GM18873 (cell line): ENCODE measurements at regions not wholly inside any gene's neighbourhood (a gene's known extent, or its start where the extent isn't known, plus 50 kb on each side); places are given as distances from the start of the nearest gene placed in this dataset.
A peak's percentile ranks its signal among the peaks of the same experiment; 100 is the strongest.

ENCODE experiments used
- ATAC-seq: cut with Tn5 transposase; IDR thresholded peaks from one replicate; pipeline ENCODE4 v1.9.1; 2021; ENCODE audit warnings: mild to moderate bottlenecking, moderate library complexity, moderate number of reproducible peaks; ENCODE audit not compliant: unreplicated experiment, low FRiP score

GRCh38 chr3:19725000-19725399, 209.0 kb downstream of the EFHB start:
- no peak for ATAC-seq

- no peak for ATAC-seq
These were observed 216.3 kb downstream of the EFHB start for GRCh38 chr3:19717736-19718135.

- ATAC-seq: no peak
These were observed 222.7 kb downstream of the EFHB start for GRCh38 chr3:19711160-19711782.

DNA sequence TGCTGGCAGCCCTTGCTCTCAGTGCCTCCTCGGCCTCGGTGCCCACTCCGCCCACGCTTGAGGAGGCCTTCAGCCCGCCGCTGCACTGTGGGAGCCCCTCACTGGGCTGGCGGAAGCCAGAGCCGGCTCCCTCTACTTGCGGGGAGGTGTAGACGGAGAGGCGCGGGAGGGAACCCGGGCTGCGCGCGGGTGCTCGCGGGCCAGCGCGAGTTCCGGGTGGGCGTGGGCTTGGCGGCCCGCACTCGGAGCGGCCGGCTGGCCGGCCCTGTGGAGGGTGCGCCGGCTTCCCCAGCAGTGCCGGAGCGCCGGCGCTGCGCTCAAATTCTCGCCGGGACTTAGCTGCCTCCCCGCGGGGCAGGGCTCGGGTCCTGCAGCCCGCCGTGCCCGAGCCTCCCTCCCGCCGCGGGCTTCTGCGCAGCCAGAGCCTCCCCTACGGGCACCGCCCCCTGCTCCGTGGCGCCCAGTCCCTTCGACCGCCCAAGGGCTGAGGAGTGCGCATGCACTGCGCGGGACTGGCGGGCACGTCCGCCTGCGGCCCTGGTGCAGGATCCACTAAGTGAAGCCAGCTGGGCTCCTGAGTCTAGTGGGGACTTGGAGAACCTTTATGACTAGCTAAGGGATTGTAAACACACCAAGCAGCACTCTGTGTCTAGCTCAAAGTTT, 231.5 kb downstream of the EFHB start:
- ATAC-seq: no peak

DNA sequence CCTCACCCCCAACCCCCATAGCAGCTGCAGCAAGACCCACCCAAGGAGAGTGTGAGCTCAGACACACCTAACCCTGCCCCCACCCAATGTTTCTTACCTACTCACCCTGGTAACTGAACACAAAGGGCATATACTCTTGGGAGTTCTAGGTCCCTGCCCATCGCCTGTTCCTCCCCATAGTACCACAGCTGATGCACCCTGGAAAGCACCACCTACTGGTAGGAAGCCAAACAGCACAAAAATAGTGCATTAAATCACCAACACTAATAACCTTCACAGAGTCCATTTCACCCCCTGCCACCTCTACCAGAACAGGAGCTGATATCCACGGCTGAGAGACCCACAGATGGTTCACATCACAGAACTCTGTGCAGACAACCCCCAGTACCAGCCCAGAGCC, 245.2 kb downstream of the EFHB start:
- no peak for ATAC-seq

DNA sequence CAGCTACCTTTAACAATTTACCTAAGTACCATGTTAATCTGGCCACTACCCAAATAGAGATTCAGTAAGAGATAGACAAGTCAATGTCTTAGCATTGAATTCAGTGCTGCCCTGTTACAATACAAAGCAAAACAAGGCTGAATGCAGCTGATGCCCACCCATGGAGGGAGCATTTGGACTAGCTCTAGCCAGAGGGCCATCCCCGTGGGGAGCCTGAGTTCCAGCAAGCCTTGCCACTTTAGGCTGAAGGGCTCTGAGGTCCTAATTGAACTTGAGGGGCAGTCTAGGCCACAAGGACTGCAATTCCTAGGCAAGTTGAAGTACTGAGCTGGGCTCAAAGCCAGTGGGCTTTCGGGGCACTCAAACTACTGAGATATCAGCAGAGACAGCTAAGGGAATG, 265.9 kb downstream of the EFHB start:
- no peak for ATAC-seq

- no peak for ATAC-seq
These were observed 271.5 kb downstream of the EFHB start for GRCh38 chr3:19662486-19662885.

DNA sequence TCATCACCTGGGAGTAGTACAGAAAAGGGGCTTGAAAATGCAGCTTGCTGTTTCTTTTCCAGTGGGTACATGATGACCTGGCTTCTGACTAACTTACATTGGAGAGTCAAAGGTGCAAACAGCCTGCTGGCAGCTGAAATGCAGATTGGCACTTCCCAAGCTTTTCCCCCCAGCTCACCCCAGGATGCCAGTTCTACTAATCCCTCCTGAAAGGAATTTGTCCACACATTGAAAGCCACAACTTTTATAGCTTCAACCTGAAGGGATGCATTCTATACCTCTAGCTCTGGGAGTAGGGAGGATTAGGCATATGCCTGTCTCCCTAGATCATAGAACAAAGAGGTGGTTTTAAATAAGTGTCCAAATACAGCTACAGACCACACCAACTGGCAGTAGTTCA, 281.7 kb downstream of the EFHB start:
- no peak for ATAC-seq

- ATAC-seq: no peak
These were observed 288.9 kb downstream of the EFHB start for GRCh38 chr3:19645093-19645492.

DNA sequence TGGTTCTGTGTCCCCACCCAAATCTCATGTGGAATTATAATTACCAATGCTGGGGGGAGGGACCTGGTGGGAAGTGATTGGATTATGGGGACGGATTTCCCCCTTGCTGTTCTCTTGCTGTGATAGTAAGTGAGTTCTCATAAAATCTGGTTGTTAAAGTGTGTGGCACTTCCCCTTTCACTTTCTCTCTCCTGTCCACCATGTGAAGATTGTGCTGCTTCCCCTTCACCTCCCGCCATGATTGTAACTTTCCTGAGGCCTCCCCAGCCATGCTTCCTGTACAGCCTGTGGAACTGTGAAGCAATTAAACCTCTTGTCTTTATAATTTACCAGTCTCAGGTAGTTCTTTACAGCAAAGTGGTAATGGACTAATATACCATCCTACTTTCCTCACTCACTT, 289.6 kb downstream of the EFHB start:
- no peak for ATAC-seq

GRCh38 chr3:19641408-19641807, 292.6 kb downstream of the EFHB start:
- ATAC-seq: no peak

- ATAC-seq: no peak
These were observed 301.6 kb downstream of the EFHB start for GRCh38 chr3:19632099-19633074.

GRCh38 chr3:19598870-19599269, 335.1 kb downstream of the EFHB start:
- peak; percentile 66 for ATAC-seq

GRCh38 chr3:19596408-19596807, 337.6 kb downstream of the EFHB start:
- ATAC-seq: no peak

- ATAC-seq: no peak
These were observed 338.1 kb downstream of the EFHB start for GRCh38 chr3:19595884-19596283.
